Fibroblast of lung (primary cell): ENCODE measurements at regions not wholly inside any gene's neighbourhood (a gene's known extent, or its start where the extent isn't known, plus 50 kb on each side); places are given as distances from the start of the nearest gene placed in this dataset.

Experiments
- DNase-seq, 2 donors: peaks; one replicate each; pipeline versions ENCODE4 v3.0.0 to v3.0.0-alpha.2; 2010; ENCODE audit warnings: low read depth in 2 of 2
- H2AFZ ChIP-seq: 2 replicates; pipeline ENCODE4 v1.5.1; 2012; ENCODE audit warnings: low read length, control low read depth, inconsistent platforms
- H3K27ac ChIP-seq: 2 replicates; pipeline ENCODE4 v1.5.1; 2011; ENCODE audit warnings: low read length, control low read depth; ENCODE audit not compliant: insufficient read depth
- H3K27me3 ChIP-seq: 2 replicates; pipeline ENCODE4 v1.5.1; 2011; ENCODE audit warnings: mild to moderate bottlenecking, low read length; ENCODE audit not compliant: control insufficient read depth, insufficient read depth
- H3K36me3 ChIP-seq: 2 replicates; pipeline ENCODE4 v1.5.1; 2011; ENCODE audit warnings: low read length; ENCODE audit not compliant: control insufficient read depth, insufficient read depth
- H3K4me1 ChIP-seq: 2 replicates; pipeline ENCODE4 v1.5.1; 2011; ENCODE audit warnings: low read length; ENCODE audit not compliant: control insufficient read depth, insufficient read depth; ENCODE audit errors: extremely low read depth
- H3K4me2 ChIP-seq: 2 replicates; pipeline ENCODE4 v1.5.1; 2011; ENCODE audit warnings: low read length, control low read depth; ENCODE audit not compliant: insufficient read depth; ENCODE audit errors: extremely low read depth
- H3K4me3 ChIP-seq, 4 experiments: fragments of 200-600 bp in 1 of 4; sonication (generic) in 1 of 4; replicated peaks in 1 of 4; 2 replicates each; pipeline ENCODE4 v1.5.1; 2011 to 2016; ENCODE audit warnings: low read length in 4 of 4, low read depth in 3 of 4, mild to moderate bottlenecking in 3 of 4, control low read depth in 2 of 4, inconsistent platforms in 1 of 4, mixed read lengths in 1 of 4; ENCODE audit not compliant: insufficient read depth in 1 of 4; ENCODE audit errors: control extremely low read depth in 1 of 4
- H3K79me2 ChIP-seq: 2 replicates; pipeline ENCODE4 v1.5.1; 2012; ENCODE audit warnings: mild to moderate bottlenecking, low read length, inconsistent platforms; ENCODE audit not compliant: control insufficient read depth, insufficient read depth
- H3K9ac ChIP-seq: 2 replicates; pipeline ENCODE4 v1.5.1; 2011; ENCODE audit warnings: mild to moderate bottlenecking, low read length, control low read depth; ENCODE audit not compliant: insufficient read depth
- H3K9me3 ChIP-seq: 2 replicates; pipeline ENCODE4 v1.5.1; 2012; ENCODE audit warnings: low read depth, low read length; ENCODE audit not compliant: control insufficient read depth, insufficient read depth
- H4K20me1 ChIP-seq: 2 replicates; pipeline ENCODE4 v1.5.1; 2011; ENCODE audit warnings: low read length; ENCODE audit not compliant: control insufficient read depth, insufficient read depth; ENCODE audit errors: extremely low read depth
- CTCF ChIP-seq, 2 donors: IDR thresholded peaks in 1 of 2; conservative IDR thresholded peaks in 1 of 2; 1 replicate in 1 of 2; 2 replicates in 1 of 2; pipeline ENCODE4 v1.5.1; 2011 to 2012; ENCODE audit warnings: low read length in 2 of 2, control low read depth in 1 of 2, inconsistent platforms in 1 of 2, low read depth in 1 of 2, mild to moderate bottlenecking in 1 of 2
- EZH2 ChIP-seq: IDR thresholded peaks from 2 replicates; pipeline ENCODE4 v1.5.1; 2012; ENCODE audit warnings: low read length, control low read depth, mild to moderate bottlenecking; ENCODE audit errors: missing control alignments

GRCh38 chr12:89083491-89083890 is 268.8 kb downstream of the DUSP6 start:
- Histone ChIP-seq H3K27me3 (no peaks in the 10 kb centered on the region), H4K20me1 (no peaks in the 10 kb centered on the region), H2AFZ (no peak overlapping the region), H3K4me3 (no peak overlapping the region), H3K9ac (no peak overlapping the region), H3K4me1 (no peaks in the 10 kb centered on the region), H3K36me3 (no peaks in the 10 kb centered on the region), H3K27ac (no peak overlapping the region), H3K79me2 (no peaks in the 10 kb centered on the region), H3K9me3 (no peaks in the 10 kb centered on the region), H3K4me2 (no peak overlapping the region)
- no peak for TF ChIP-seq EZH2
- no peak for TF ChIP-seq CTCF (conservative IDR thresholded peaks at IDR 0.05 in 1 of 2, IDR thresholded peaks at IDR 0.05 in 1 of 2; ENCODE audit: low read depth in 1 of 2, low read length in 2 of 2)
- DNase-seq: no peak

GRCh38 chr12:89082370-89082753 is 269.9 kb downstream of the DUSP6 start:
- peak in 1 of 2 donors; percentile 15 for DNase-seq
- no peak overlapping the region for H3K9ac ChIP-seq
- TF ChIP-seq CTCF (conservative IDR thresholded peaks at IDR 0.05 in 1 of 2, IDR thresholded peaks at IDR 0.05 in 1 of 2; ENCODE audit: low read depth in 1 of 2, low read length in 2 of 2) (no peak), EZH2 (no peak)

GRCh38 chr12:89081719-89082369 is 270.5 kb downstream of the DUSP6 start:
- Histone ChIP-seq H4K20me1 (no peaks in the 10 kb centered on the region), H3K9me3 (no peaks in the 10 kb centered on the region), H3K79me2 (no peaks in the 10 kb centered on the region), H3K27ac (no peak overlapping the region), H3K9ac (no peak overlapping the region), H3K36me3 (no peaks in the 10 kb centered on the region), H3K4me3 (no peak overlapping the region), H3K4me1 (no peaks in the 10 kb centered on the region), H3K27me3 (no peaks in the 10 kb centered on the region), H2AFZ (no peak overlapping the region), H3K4me2 (no peak overlapping the region)
- no peak for DNase-seq
- TF ChIP-seq CTCF (conservative IDR thresholded peaks at IDR 0.05 in 1 of 2, IDR thresholded peaks at IDR 0.05 in 1 of 2; ENCODE audit: low read depth in 1 of 2, low read length in 2 of 2) (no peak), EZH2 (no peak)

More at GRCh38 chr12:89082370-89082753, 269.9 kb downstream of the DUSP6 start:
- H3K27ac ChIP-seq: no peak overlapping the region
- no peak overlapping the region for H3K4me2 ChIP-seq
- H3K9me3 ChIP-seq: no peaks in the 10 kb centered on the region
- no peak overlapping the region for H2AFZ ChIP-seq
- no peak overlapping the region for H3K4me3 ChIP-seq
- no peaks in the 10 kb centered on the region for H3K36me3 ChIP-seq
- H3K79me2 ChIP-seq: no peaks in the 10 kb centered on the region
- H3K4me1 ChIP-seq: no peaks in the 10 kb centered on the region
- H3K27me3 ChIP-seq: no peaks in the 10 kb centered on the region
- H4K20me1 ChIP-seq: no peaks in the 10 kb centered on the region
